HG02763 (cell line): ENCODE measurements at regions not wholly inside any gene's neighbourhood (a gene's known extent, or its start where the extent isn't known, plus 50 kb on each side); places are given as distances from the start of the nearest gene placed in this dataset.
"Not testable (repeated sequence)": the region's sequence is repeated elsewhere in the genome, so short reads cannot be mapped to it uniquely, and the experiment has no call there.

ENCODE experiments used
- ATAC-seq: cut with Tn5 transposase; IDR thresholded peaks from one replicate; pipeline ENCODE4 v1.9.1; 2021; ENCODE audit warnings: mild to moderate bottlenecking, moderate library complexity; ENCODE audit not compliant: unreplicated experiment

DNA sequence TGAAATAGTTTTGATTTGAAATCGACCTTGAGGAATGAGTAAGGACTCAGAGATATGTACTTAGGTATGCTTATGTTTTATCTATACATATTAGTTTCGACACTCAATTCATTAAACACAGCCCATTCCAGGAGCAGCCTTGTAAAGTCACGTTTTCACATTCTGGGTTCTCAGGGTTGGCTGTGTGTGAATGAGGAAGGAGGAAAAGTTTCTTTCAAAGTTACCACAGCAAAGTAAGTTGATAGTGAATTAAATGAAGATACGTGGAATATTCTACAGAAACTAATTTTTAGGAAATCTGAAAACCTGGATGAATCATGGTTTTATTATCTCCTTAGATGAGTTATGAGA is 133.5 kb downstream of the C3orf38 start:
- ATAC-seq, result no peak

DNA sequence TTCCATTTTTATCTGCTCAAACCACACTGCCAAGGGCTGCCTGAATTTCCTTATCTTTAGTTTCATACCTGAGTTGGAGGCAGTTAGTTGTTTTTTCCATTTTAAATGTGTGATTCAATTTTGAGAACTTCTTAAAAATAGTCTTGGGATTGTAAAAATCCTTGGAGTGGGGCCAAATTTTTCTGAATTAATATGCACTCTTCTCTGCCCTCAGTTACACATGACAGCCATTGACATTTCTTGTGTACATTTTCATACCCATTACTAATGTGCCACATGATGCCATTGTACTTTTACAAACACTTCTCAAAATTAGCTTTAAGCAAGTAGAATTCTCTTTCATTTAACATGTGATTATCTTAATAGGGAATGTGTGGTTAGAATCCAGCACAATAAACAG is 141.7 kb downstream of the C3orf38 start:
- no peak for ATAC-seq

DNA sequence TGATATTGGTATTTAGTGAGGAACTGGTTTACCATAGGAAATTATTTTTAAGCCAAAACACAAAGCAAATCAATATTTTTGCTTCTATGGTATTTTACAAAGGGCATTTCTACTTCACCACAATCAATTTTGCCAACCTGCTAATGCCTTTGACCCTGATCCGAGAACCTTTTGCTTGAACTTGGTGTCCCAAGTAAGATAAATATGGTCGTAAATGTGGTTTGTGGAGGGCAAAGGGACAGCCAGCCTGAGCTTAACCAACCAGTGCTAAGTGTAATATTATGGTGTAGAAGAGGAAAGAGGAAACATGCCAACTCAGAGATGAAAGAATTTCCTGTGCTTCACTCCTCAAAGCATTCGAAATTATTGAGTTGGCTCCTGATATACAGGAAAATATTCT is 148.4 kb downstream of the C3orf38 start:
- ATAC-seq, result no peak

DNA sequence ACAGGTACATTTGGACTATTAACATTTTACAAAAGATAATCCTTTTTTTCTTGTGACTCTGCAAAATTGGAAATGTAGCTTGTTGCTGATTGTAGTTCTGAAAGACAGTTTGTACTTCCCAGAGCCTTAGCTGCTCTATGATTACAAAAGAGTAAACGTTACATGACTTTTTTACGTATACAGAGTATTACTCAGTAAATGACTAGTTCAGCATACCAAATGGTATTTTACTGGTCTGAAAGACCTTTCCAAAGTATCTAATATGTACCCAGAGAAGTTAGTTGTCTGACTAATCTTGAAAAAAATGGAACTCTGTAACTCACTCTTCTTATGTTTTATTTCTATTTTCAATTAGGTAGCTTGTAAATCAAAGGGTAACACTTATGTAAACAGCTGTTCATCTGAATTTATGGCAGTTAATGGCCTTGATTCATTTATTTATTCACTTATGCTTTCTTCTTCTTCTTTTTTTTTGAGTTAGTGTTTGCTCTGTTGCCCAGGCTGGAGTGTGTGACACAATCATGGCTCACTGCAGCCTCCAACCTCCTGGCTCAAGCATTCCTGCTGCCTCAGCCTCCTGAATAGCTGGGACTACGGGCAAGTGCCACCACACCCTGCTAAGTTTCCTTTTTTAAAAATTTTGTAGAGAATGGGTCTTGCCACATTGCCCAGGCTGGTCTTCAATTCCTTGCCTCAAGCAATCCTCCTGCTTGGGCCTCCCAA is 151.7 kb downstream of the C3orf38 start:
- no peak for ATAC-seq

- ATAC-seq, result no peak
Observed at GRCh38 chr3:88301996-88302393, 152.2 kb downstream of the C3orf38 start.

DNA sequence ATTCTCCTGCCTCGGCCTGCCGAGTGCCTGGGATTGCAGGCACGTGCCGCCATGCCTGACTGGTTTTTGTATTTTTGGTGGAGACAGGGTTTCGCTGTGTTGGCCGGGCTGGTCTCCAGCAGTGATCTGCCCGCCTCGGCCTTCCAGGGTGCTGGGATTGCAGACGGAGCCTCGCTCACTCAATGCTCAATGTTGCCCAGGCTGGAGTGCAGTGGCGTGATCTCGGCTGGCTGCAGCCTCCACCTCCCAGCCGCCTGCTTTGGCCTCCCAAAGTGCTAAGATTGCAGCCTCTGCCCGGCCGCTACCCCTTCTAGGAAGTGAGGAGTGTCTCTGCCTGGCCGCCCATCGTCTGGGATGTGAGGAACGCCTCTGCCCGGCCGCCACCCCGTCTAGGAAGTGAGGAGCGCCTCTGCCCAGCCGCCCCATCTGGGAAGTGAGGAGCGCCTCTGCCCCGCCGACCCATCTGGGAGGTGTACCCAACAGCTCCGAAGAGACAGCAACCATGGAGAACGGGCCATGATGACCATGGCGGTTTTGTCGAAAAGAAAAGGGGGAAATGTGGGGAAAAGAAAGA is 153.7 kb downstream of the C3orf38 start:
- ATAC-seq, result not testable (repeated sequence)

DNA sequence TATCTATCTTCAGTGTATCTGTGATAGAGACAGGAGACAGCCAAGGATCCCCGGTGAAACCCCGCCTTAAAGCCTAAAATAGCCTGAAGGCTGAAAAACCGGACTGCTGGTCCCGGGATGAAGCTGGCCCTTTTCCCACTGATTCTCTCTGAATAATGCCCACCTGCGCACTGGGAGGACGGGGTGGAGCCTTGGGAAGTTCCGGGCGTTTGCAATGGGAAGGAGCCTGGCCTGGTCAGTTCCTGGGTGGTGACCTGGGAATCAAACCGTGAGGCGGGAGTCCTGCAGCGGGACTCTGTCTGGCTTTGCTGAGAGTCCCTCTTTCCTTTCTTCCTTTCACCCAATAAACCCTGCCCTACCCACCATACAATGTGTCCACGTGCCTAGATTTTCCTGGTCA is 157.9 kb downstream of the C3orf38 start:
- no peak for ATAC-seq

- no peak for ATAC-seq
Observed at GRCh38 chr3:88311826-88312225, 162.1 kb downstream of the C3orf38 start.

DNA sequence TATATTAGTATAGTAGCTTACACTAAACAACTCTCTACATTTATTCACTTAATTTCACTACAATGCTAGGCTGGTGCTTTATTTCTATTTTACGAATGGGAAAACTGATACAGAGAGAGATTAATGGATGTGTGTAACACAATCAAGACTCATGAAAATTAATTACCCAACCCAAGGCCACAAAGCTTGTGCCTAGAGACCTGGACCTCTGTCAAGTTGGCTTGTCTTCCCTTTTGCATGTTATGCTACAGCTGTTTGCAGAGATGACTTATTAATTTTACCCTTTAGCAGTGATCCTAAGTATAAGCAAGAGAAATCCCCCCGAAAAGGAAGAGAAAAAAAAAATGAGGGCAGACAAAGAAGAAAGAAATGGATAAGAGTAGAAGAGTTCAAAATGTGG is 162.5 kb downstream of the C3orf38 start:
- no peak for ATAC-seq

- ATAC-seq, result no peak
Observed at GRCh38 chr3:88318067-88318466, 168.3 kb downstream of the C3orf38 start.

- no peak for ATAC-seq
Observed at GRCh38 chr3:88321363-88322050, 171.7 kb downstream of the C3orf38 start.

DNA sequence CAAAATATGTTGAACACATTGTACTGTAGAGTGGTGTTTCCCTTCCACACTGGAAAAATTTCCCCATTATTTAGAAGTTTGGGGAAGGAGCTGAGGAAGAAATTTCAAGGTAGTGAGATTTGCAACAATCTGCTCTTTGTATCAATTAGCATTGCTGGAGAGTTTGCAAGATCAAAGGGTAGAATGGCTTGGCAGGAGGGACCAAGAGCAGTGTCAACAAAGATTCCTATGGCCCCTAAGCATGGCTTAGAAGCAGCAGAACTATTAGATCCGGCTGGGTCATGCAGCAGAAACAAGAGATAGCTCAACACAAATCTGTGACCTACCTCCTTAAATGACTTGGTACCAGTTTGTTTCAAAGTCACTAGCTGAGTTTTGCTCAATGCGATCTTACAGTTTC is 175.0 kb downstream of the C3orf38 start:
- no peak for ATAC-seq

GRCh38 chr3:88334187-88334868 is 184.6 kb downstream of the C3orf38 start:
- ATAC-seq, result no peak

DNA sequence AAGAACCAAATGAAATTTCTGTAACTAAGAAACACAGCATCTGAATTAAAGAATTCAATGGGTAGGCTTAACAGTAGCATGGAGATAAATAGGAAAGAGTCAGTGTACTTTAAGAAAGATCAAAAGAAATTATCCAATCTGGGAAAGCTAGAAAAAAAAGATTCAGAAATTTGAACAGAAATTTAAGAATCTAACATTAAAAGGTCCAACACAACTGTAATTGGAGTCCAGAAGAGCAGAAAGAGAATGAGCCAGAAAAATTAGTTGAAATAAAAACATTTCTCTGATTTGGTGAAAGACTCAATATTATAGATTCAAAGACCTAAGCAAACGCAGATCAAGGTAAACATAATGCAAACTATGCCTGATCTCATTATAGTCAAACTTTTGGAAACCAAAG is 187.1 kb downstream of the C3orf38 start:
- ATAC-seq, result no peak

GRCh38 chr3:88343264-88343663 is 193.5 kb downstream of the C3orf38 start:
- ATAC-seq, result no peak

GRCh38 chr3:88346643-88347042 is 196.9 kb downstream of the C3orf38 start:
- no peak for ATAC-seq

DNA sequence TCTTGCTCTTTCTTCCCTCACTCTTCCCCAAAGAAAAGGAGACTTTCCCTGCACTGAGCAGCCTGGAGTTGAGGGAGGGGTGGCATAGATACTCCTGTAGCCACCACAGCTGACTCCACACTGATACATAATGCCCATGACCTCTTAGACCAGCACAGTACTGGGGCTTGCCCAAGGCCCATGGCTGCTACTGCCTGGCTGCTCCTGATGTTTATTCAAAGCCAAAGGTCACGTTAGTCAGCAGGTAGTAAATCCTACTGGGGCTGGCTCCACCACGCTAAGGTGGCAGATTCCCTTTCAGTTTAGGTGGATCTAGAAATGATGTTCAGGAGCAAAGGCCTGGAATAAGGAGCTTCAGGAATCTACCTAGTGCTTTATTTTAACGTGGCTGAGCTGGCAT is 212.7 kb downstream of the C3orf38 start:
- ATAC-seq, result no peak

DNA sequence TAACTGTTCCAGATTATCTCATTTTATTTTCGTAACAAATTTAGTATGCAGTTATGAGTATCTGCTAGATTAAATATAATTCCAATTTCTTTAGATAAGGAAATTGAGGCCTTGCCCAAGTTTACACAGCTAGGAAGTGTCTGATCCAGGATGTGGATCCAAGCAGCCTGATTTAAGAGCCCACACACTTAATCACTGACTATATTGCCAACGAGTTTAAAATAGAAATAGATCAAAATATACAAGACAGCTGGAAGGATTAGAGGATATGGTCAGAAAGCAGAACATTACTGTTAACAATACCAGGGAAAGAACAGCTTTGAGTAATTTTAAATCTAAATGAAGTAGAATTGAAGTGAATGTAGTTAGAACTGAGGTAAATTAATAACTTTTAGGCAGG is 215.2 kb downstream of the C3orf38 start:
- ATAC-seq, result no peak

DNA sequence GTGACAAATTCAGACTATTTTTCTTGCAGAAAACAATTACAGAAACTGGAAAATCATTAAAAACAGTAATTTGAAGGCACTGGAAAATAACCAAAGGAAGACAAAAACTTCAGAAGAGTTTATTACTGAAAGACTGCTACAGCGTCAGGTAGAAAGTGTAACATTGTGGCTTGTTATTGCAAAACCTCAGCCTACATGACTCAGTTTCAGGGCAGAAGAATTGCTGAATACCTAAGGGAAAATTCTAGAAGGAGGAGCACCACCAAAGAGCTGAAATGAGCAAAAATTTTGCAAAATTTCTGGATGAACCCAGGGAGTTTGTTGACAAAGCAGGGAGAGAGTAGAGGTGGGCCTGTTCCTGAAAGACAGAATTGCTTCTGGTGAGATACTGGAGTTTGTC is 219.6 kb downstream of the C3orf38 start:
- no peak for ATAC-seq

- ATAC-seq, result no peak
Observed at GRCh38 chr3:88369767-88370166, 220.0 kb downstream of the C3orf38 start.

DNA sequence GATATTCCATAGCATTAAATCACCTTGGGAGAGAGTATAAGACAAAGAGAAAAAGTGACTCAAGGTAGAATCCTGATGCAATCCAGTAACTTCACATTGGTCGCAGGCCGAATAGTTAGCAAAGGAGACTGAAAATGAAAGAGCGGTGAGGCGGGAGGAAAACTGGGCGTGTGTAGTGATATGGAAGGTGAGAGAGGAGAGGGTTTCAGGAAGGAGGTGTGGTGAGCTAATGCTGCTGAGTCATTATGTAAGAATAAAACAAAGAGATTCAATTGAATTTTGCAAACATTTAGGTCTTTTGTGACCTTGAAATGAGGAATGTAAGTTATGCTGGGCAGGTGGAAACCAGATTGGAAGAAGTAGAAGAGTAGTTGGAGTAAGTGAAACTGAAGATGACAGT is 235.3 kb downstream of the C3orf38 start:
- ATAC-seq, result peak; percentile 92

DNA sequence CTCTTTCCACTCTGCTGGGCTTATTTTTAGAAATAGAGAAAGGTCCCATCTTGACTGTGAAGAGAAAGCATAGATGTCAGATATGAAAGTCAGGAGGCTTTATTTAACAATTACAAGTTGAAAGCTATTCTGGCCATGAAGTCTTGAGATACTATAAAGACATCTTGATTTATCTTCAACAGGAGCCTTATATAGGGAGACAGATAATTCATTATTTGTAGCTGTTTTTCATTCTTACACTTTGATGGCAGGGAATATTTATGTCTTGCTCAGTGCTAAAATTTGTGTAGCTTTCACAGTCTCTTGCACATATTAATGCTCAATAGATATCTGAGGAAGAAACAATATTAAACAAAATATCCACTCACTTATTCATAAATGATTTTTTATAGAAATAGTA is 248.8 kb downstream of the C3orf38 start:
- no peak for ATAC-seq
